Fibroblast of lung (primary cell): ENCODE measurements at regions not wholly inside any gene's neighbourhood (a gene's known extent, or its start where the extent isn't known, plus 50 kb on each side); places are given as distances from the start of the nearest gene placed in this dataset.

Experiments used
- DNase-seq, 2 donors: peaks; one replicate each; pipeline versions ENCODE4 v3.0.0 to v3.0.0-alpha.2; 2010; ENCODE audit warnings: low read depth in 2 of 2
- H2AFZ ChIP-seq: 2 replicates; pipeline ENCODE4 v1.5.1; 2012; ENCODE audit warnings: low read length, control low read depth, inconsistent platforms
- H3K27ac ChIP-seq: 2 replicates; pipeline ENCODE4 v1.5.1; 2011; ENCODE audit warnings: low read length, control low read depth; ENCODE audit not compliant: insufficient read depth
- H3K27me3 ChIP-seq: 2 replicates; pipeline ENCODE4 v1.5.1; 2011; ENCODE audit warnings: mild to moderate bottlenecking, low read length; ENCODE audit not compliant: control insufficient read depth, insufficient read depth
- H3K36me3 ChIP-seq: 2 replicates; pipeline ENCODE4 v1.5.1; 2011; ENCODE audit warnings: low read length; ENCODE audit not compliant: control insufficient read depth, insufficient read depth
- H3K4me1 ChIP-seq: 2 replicates; pipeline ENCODE4 v1.5.1; 2011; ENCODE audit warnings: low read length; ENCODE audit not compliant: control insufficient read depth, insufficient read depth; ENCODE audit errors: extremely low read depth
- H3K4me2 ChIP-seq: 2 replicates; pipeline ENCODE4 v1.5.1; 2011; ENCODE audit warnings: low read length, control low read depth; ENCODE audit not compliant: insufficient read depth; ENCODE audit errors: extremely low read depth
- H3K4me3 ChIP-seq, 4 experiments: fragments of 200-600 bp in 1 of 4; sonication (generic) in 1 of 4; replicated peaks in 1 of 4; 2 replicates each; pipeline ENCODE4 v1.5.1; 2011 to 2016; ENCODE audit warnings: low read length in 4 of 4, low read depth in 3 of 4, mild to moderate bottlenecking in 3 of 4, control low read depth in 2 of 4, inconsistent platforms in 1 of 4, mixed read lengths in 1 of 4; ENCODE audit not compliant: insufficient read depth in 1 of 4; ENCODE audit errors: control extremely low read depth in 1 of 4
- H3K79me2 ChIP-seq: 2 replicates; pipeline ENCODE4 v1.5.1; 2012; ENCODE audit warnings: mild to moderate bottlenecking, low read length, inconsistent platforms; ENCODE audit not compliant: control insufficient read depth, insufficient read depth
- H3K9ac ChIP-seq: 2 replicates; pipeline ENCODE4 v1.5.1; 2011; ENCODE audit warnings: mild to moderate bottlenecking, low read length, control low read depth; ENCODE audit not compliant: insufficient read depth
- H3K9me3 ChIP-seq: 2 replicates; pipeline ENCODE4 v1.5.1; 2012; ENCODE audit warnings: low read depth, low read length; ENCODE audit not compliant: control insufficient read depth, insufficient read depth
- H4K20me1 ChIP-seq: 2 replicates; pipeline ENCODE4 v1.5.1; 2011; ENCODE audit warnings: low read length; ENCODE audit not compliant: control insufficient read depth, insufficient read depth; ENCODE audit errors: extremely low read depth
- CTCF ChIP-seq, 2 donors: IDR thresholded peaks in 1 of 2; conservative IDR thresholded peaks in 1 of 2; 1 replicate in 1 of 2; 2 replicates in 1 of 2; pipeline ENCODE4 v1.5.1; 2011 to 2012; ENCODE audit warnings: low read length in 2 of 2, control low read depth in 1 of 2, inconsistent platforms in 1 of 2, low read depth in 1 of 2, mild to moderate bottlenecking in 1 of 2
- EZH2 ChIP-seq: IDR thresholded peaks from 2 replicates; pipeline ENCODE4 v1.5.1; 2012; ENCODE audit warnings: low read length, control low read depth, mild to moderate bottlenecking; ENCODE audit errors: missing control alignments

GRCh38 chr20:20977786-20978185 lies 128.4 kb downstream of the LINC00237 start:
- H2AFZ ChIP-seq = no peak overlapping the region
- H3K4me3 ChIP-seq = no peak overlapping the region
- TF ChIP-seq EZH2 (no peak), CTCF (conservative IDR thresholded peaks at IDR 0.05 in 1 of 2, IDR thresholded peaks at IDR 0.05 in 1 of 2; ENCODE audit: low read depth in 1 of 2, low read length in 2 of 2) (no peak)
- H3K27me3 ChIP-seq = no peaks in the 10 kb centered on the region
- no peaks in the 10 kb centered on the region for H3K36me3 ChIP-seq
- H3K79me2 ChIP-seq = no peaks in the 10 kb centered on the region
- H3K9ac ChIP-seq = no peak overlapping the region
- no peaks in the 10 kb centered on the region for H4K20me1 ChIP-seq
- no peak for DNase-seq
- H3K4me2 ChIP-seq = no peak overlapping the region
- H3K4me1 ChIP-seq = no peaks in the 10 kb centered on the region
- H3K27ac ChIP-seq = no peak overlapping the region
- no peaks in the 10 kb centered on the region for H3K9me3 ChIP-seq

GRCh38 chr20:20972490-20972889 lies 133.7 kb downstream of the LINC00237 start:
- H3K9ac ChIP-seq = no peak overlapping the region
- no peak overlapping the region for H3K4me2 ChIP-seq
- no peaks in the 10 kb centered on the region for H3K4me1 ChIP-seq
- DNase-seq = no peak
- H3K27ac ChIP-seq = no peak overlapping the region
- no peaks in the 10 kb centered on the region for H3K79me2 ChIP-seq
- no peaks in the 10 kb centered on the region for H4K20me1 ChIP-seq
- H3K9me3 ChIP-seq = no peaks in the 10 kb centered on the region
- no peak overlapping the region for H3K4me3 ChIP-seq
- no peak for TF ChIP-seq CTCF (conservative IDR thresholded peaks at IDR 0.05 in 1 of 2, IDR thresholded peaks at IDR 0.05 in 1 of 2; ENCODE audit: low read depth in 1 of 2, low read length in 2 of 2)
- no peak for TF ChIP-seq EZH2
- H3K36me3 ChIP-seq = no peaks in the 10 kb centered on the region
- H3K27me3 ChIP-seq = no peaks in the 10 kb centered on the region
- no peak overlapping the region for H2AFZ ChIP-seq

GRCh38 chr20:20971810-20972209 lies 134.3 kb downstream of the LINC00237 start:
- Histone ChIP-seq H3K27ac (no peak overlapping the region), H3K36me3 (no peaks in the 10 kb centered on the region), H3K27me3 (no peaks in the 10 kb centered on the region), H3K79me2 (no peaks in the 10 kb centered on the region), H3K4me1 (no peaks in the 10 kb centered on the region), H3K9ac (no peak overlapping the region), H3K4me2 (no peak overlapping the region), H4K20me1 (no peaks in the 10 kb centered on the region), H3K4me3 (no peak overlapping the region), H2AFZ (no peak overlapping the region), H3K9me3 (no peaks in the 10 kb centered on the region)
- TF ChIP-seq EZH2 (no peak), CTCF (conservative IDR thresholded peaks at IDR 0.05 in 1 of 2, IDR thresholded peaks at IDR 0.05 in 1 of 2; ENCODE audit: low read depth in 1 of 2, low read length in 2 of 2) (no peak)
- DNase-seq = no peak
